H1 (cell line): ENCODE measurements at regions not wholly inside any gene's neighbourhood (a gene's known extent, or its start where the extent isn't known, plus 50 kb on each side); places are given as distances from the start of the nearest gene placed in this dataset.

Experiments
- CTCF ChIA-PET: fragments of 300-600 bp; sonication (Branson Sonifier 250); formaldehyde crosslinking; loops from one replicate; lab custom pipeline; 2021; ENCODE audit not compliant: partially characterized antibody; lab: Charles Lee
- POLR2A ChIA-PET: fragments of 300-600 bp; sonication (Branson Sonifier 250); formaldehyde crosslinking; loops from one replicate; lab custom pipeline; 2021; ENCODE audit warnings: inconsistent platforms; ENCODE audit not compliant: partially characterized antibody; lab: Charles Lee
- DNase-seq, 2 experiments: peaks; one replicate each; pipeline versions ENCODE4 v3.0.0 to v3.0.0-alpha.2; 2010 to 2022; ENCODE audit warnings: low spot score in 2 of 2, low read depth in 1 of 2, mixed read lengths in 1 of 2
- FAIRE-seq: peaks from 2 replicates; lab custom pipeline; 2011; peaks lifted over from hg19 to GRCh38; lab: Jason Lieb, UNC
- H2AFZ ChIP-seq: 2 replicates; pipeline ENCODE4 v1.8.1; 2012; ENCODE audit warnings: low read length, inconsistent platforms
- H2AK5ac ChIP-seq: 2 replicates; pipeline ENCODE4 v1.6.1; 2013; ENCODE audit warnings: low read depth, low read length
- H2BK120ac ChIP-seq: replicated peaks from 2 replicates; pipeline ENCODE3; 2013; ENCODE audit warnings: low read depth, low read length, inconsistent platforms
- H2BK12ac ChIP-seq: 2 replicates; pipeline ENCODE4 v1.6.1; 2013; ENCODE audit warnings: low read depth, low read length
- H2BK15ac ChIP-seq: 2 replicates; pipeline ENCODE4 v1.6.1; 2013; ENCODE audit warnings: low read length
- H2BK20ac ChIP-seq: 2 replicates; pipeline ENCODE4 v1.6.1; 2013; ENCODE audit warnings: low read length
- H2BK5ac ChIP-seq: 2 replicates; pipeline ENCODE4 v1.6.1; 2013; ENCODE audit warnings: low read depth, low read length
- H3K14ac ChIP-seq: 2 replicates; pipeline ENCODE4 v1.6.1; 2013; ENCODE audit warnings: inconsistent platforms; ENCODE audit not compliant: insufficient read length
- H3K18ac ChIP-seq: 2 replicates; pipeline ENCODE4 v1.6.1; 2013; ENCODE audit warnings: low read length; ENCODE audit errors: extremely low read depth
- H3K23ac ChIP-seq: 2 replicates; pipeline ENCODE4 v1.6.1; 2013; ENCODE audit warnings: inconsistent platforms; ENCODE audit not compliant: insufficient read length
- H3K23me2 ChIP-seq: 2 replicates; pipeline ENCODE4 v1.6.1; 2013; ENCODE audit warnings: low read depth, low read length
- H3K27ac ChIP-seq: 2 replicates; pipeline ENCODE4 v1.6.1; 2011; ENCODE audit warnings: low read depth, low read length, inconsistent platforms
- H3K27me3 ChIP-seq, 4 experiments: replicated peaks in 1 of 4; 1 replicate in 1 of 4; 2 replicates in 3 of 4; pipeline versions ENCODE4 v1.6.1 to v1.8.1; 2011 to 2013; ENCODE audit warnings: low read length in 3 of 4, mild to moderate bottlenecking in 3 of 4, inconsistent platforms in 2 of 4, mixed read lengths in 2 of 4, moderate library complexity in 1 of 4; ENCODE audit not compliant: control insufficient read depth in 3 of 4, insufficient read depth in 3 of 4; ENCODE audit errors: extremely low read depth in 1 of 4
- H3K36me3 ChIP-seq, 4 experiments: 2 replicates each; pipeline versions ENCODE4 v1.6.1 to v1.8.1; 2011 to 2013; ENCODE audit warnings: mild to moderate bottlenecking in 4 of 4, low read length in 3 of 4, moderate library complexity in 2 of 4, control low read depth in 1 of 4, inconsistent platforms in 1 of 4; ENCODE audit not compliant: insufficient read depth in 4 of 4, control insufficient read depth in 2 of 4
- H3K4ac ChIP-seq: replicated peaks from 2 replicates; pipeline ENCODE3; 2013; ENCODE audit warnings: low read length, low read depth, mixed read lengths, inconsistent platforms; ENCODE audit not compliant: insufficient read length
- H3K4me1 ChIP-seq, 4 experiments: replicated peaks in 1 of 4; 1 replicate in 1 of 4; 2 replicates in 3 of 4; pipeline versions ENCODE4 v1.6.1 to v1.8.1; 2011 to 2013; ENCODE audit warnings: low read length in 3 of 4, inconsistent platforms in 2 of 4, mixed read lengths in 1 of 4; ENCODE audit not compliant: insufficient read depth in 4 of 4, control insufficient read depth in 3 of 4
- H3K4me2 ChIP-seq, 2 experiments: 2 replicates each; pipeline versions ENCODE4 v1.6.1 to v1.8.1; 2011 to 2013; ENCODE audit warnings: low read depth in 2 of 2, low read length in 2 of 2, control low read depth in 1 of 2, inconsistent platforms in 1 of 2, mild to moderate bottlenecking in 1 of 2; ENCODE audit not compliant: insufficient read depth in 1 of 2
- H3K4me3 ChIP-seq, 4 experiments: fragments of 200-600, 300-600 bp in 1 of 4; sonication (generic), shearing (Covaris generic), sonication (Bioruptor Twin) in 1 of 4; 2 replicates each; pipeline versions ENCODE4 v1.5.1 to v1.8.1; 2011 to 2016; ENCODE audit warnings: low read length in 4 of 4, low read depth in 3 of 4, control low read depth in 2 of 4, inconsistent platforms in 2 of 4, mild to moderate bottlenecking in 2 of 4, mixed read lengths in 1 of 4, moderate library complexity in 1 of 4; ENCODE audit not compliant: insufficient read depth in 2 of 4; ENCODE audit errors: extremely low read depth in 1 of 4
- H3K56ac ChIP-seq: replicated peaks from 2 replicates; pipeline ENCODE3; 2013; ENCODE audit warnings: low read depth, mild to moderate bottlenecking, mixed read lengths, low read length, inconsistent platforms; ENCODE audit not compliant: insufficient read length
- H3K79me1 ChIP-seq: 2 replicates; pipeline ENCODE4 v1.6.1; 2013; ENCODE audit warnings: low read depth, low read length, control low read depth
- H3K79me2 ChIP-seq, 2 experiments: 2 replicates each; pipeline versions ENCODE4 v1.6.1 to v1.8.1; 2012 to 2013; ENCODE audit warnings: low read length in 2 of 2, mild to moderate bottlenecking in 2 of 2, inconsistent platforms in 1 of 2; ENCODE audit not compliant: insufficient read depth in 2 of 2, control insufficient read depth in 1 of 2
- H3K9ac ChIP-seq, 4 experiments: replicated peaks in 1 of 4; 1 replicate in 1 of 4; 2 replicates in 3 of 4; pipeline versions ENCODE4 v1.6.1 to v1.8.1; 2011 to 2013; ENCODE audit warnings: low read depth in 3 of 4, low read length in 3 of 4, control low read depth in 2 of 4, mild to moderate bottlenecking in 2 of 4, moderate library complexity in 2 of 4, inconsistent platforms in 1 of 4; ENCODE audit errors: extremely low read depth in 1 of 4
- H3K9me3 ChIP-seq, 2 experiments: 2 replicates each; pipeline versions ENCODE4 v1.6.1 to v1.8.1; 2012 to 2013; ENCODE audit warnings: mild to moderate bottlenecking in 2 of 2, moderate library complexity in 2 of 2, control low read depth in 1 of 2, inconsistent platforms in 1 of 2, low read depth in 1 of 2, low read length in 1 of 2, mixed read lengths in 1 of 2; ENCODE audit not compliant: insufficient read depth in 2 of 2
- H4K20me1 ChIP-seq, 2 experiments: replicated peaks in 1 of 2; 2 replicates each; pipeline versions ENCODE3 to v1.8.1; 2011 to 2013; ENCODE audit warnings: inconsistent platforms in 2 of 2, low read length in 2 of 2, mild to moderate bottlenecking in 1 of 2; ENCODE audit not compliant: insufficient read depth in 2 of 2, control insufficient read depth in 1 of 2
- H4K5ac ChIP-seq: 2 replicates; pipeline ENCODE4 v1.6.1; 2013; ENCODE audit warnings: low read length, low read depth, mixed read lengths, inconsistent platforms; ENCODE audit not compliant: insufficient read length
- H4K8ac ChIP-seq: 2 replicates; pipeline ENCODE4 v1.8.0; 2013; ENCODE audit warnings: mild to moderate bottlenecking, moderate library complexity, low read length, inconsistent platforms; ENCODE audit not compliant: insufficient read depth; ENCODE audit errors: extremely low read depth
- H4K91ac ChIP-seq: replicated peaks from 2 replicates; pipeline ENCODE3; 2013; ENCODE audit warnings: low read length, mixed read lengths, inconsistent platforms; ENCODE audit not compliant: insufficient read length
- ATF3 ChIP-seq: IDR thresholded peaks from 2 replicates; pipeline ENCODE4 v1.6.1; 2011; ENCODE audit warnings: low read depth, mild to moderate bottlenecking, low read length; ENCODE audit not compliant: insufficient read depth
- CREB1 ChIP-seq: IDR thresholded peaks from 2 replicates; pipeline ENCODE4 v1.6.1; 2012; ENCODE audit warnings: inconsistent platforms
- GABPA ChIP-seq: IDR thresholded peaks from 2 replicates; pipeline ENCODE4 v1.6.1; 2011; ENCODE audit warnings: mild to moderate bottlenecking, low read length, moderate library complexity, borderline replicate concordance; ENCODE audit not compliant: insufficient read depth
- NANOG ChIP-seq: IDR thresholded peaks from 2 replicates; pipeline ENCODE4 v1.6.1; 2011; ENCODE audit warnings: low read length, low read depth, mild to moderate bottlenecking, inconsistent platforms; ENCODE audit not compliant: insufficient read depth, poor library complexity, severe bottlenecking
- WGBS, 2 experiments: shearing (Covaris generic) in 1 of 2; methylation state at CpG; one replicate each; pipeline versions ENCODE4 v1.1.6 to v1.1.7; 2013 to 2015; ENCODE audit warnings: low lambda C conversion rate in 2 of 2, mixed read lengths in 2 of 2, inconsistent platforms in 1 of 2, low coverage in 1 of 2, missing lambda C conversion rate in 1 of 2; ENCODE audit not compliant: insufficient replicate concordance in 2 of 2, insufficient coverage in 1 of 2, insufficient read length in 1 of 2; ENCODE audit errors: extremely low coverage in 1 of 2, missing lambda C conversion rate in 1 of 2; 5-methylcytosine and 5-hydroxymethylcytosine counted together

DNA sequence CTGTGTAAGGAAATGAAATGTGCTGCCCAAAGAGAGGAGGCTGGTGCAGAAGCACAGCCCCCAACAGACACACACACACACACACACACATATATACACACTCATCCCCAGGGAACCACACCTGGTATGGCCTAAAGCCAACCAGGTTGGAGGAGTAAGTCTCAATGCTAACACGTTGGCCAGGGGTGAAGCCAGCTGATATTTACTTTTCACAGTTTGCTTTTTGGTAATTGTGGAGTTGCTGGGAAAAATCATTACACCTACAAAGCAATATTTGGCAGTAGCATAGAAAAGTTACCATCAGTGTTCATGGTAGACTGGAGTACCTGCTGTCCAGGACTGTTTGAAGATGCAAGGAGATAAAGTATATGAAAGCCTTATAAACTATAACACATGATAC lies 50.3 kb upstream of the NAA20 start:
- no peak overlapping the region for H3K4ac ChIP-seq
- no peak overlapping the region for H3K14ac ChIP-seq
- POLR2A ChIA-PET = no interaction called here
- H4K8ac ChIP-seq = no peak overlapping the region
- no peak overlapping the region for H2BK20ac ChIP-seq
- H3K79me2 ChIP-seq = no peaks in the 10 kb centered on the region
- DNase-seq (no peak), FAIRE-seq (no peak)
- no peak overlapping the region for H3K4me2 ChIP-seq
- no peak overlapping the region for H3K9ac ChIP-seq
- CTCF ChIA-PET = no interaction called here
- H3K9me3 ChIP-seq = no peaks in the 10 kb centered on the region
- H3K56ac ChIP-seq = no peak overlapping the region
- no peak overlapping the region for H2BK5ac ChIP-seq
- H3K79me1 ChIP-seq = no peaks in the 10 kb centered on the region
- no peaks in the 10 kb centered on the region for H3K23me2 ChIP-seq
- H3K27ac ChIP-seq = no peak overlapping the region
- no peak overlapping the region for H2AFZ ChIP-seq
- no peak overlapping the region for H4K91ac ChIP-seq
- no peaks in the 10 kb centered on the region for H4K20me1 ChIP-seq
- H3K23ac ChIP-seq = no peak overlapping the region
- no peak overlapping the region for H2BK12ac ChIP-seq
- peaks cover 0 to 1% (median 0%) of the 10 kb centered on the region in 4 experiments; a peak in 1 of 7 replicates for H3K27me3 ChIP-seq
- H3K4me3 ChIP-seq = no peak overlapping the region
- WGBS, 2 experiments = 86% methylated on average over 1 of the region's 1 CpG; no CpG with 5 or more reads in 1 of the 2 experiments
- peaks cover 0 to 6% (median 0%) of the 10 kb centered on the region in 4 experiments; a peak in 1 of 7 replicates for H3K4me1 ChIP-seq
- no peak overlapping the region for H2BK120ac ChIP-seq
- no peak overlapping the region for H4K5ac ChIP-seq
- H2AK5ac ChIP-seq = no peak overlapping the region
- no peak overlapping the region for H3K18ac ChIP-seq
- H3K36me3 ChIP-seq = no peaks in the 10 kb centered on the region
- no peak overlapping the region for H2BK15ac ChIP-seq
- TF ChIP-seq CREB1 (no peak), NANOG (no peak), GABPA (no peak), ATF3 (no peak)
